HG02943 (cell line): ENCODE measurements at regions not wholly inside any gene's neighbourhood (a gene's known extent, or its start where the extent isn't known, plus 50 kb on each side); places are given as distances from the start of the nearest gene placed in this dataset.
"Not testable (repeated sequence)": the region's sequence is repeated elsewhere in the genome, so short reads cannot be mapped to it uniquely, and the experiment has no call there.

ENCODE experiments used
- ATAC-seq: cut with Tn5 transposase; IDR thresholded peaks from one replicate; pipeline ENCODE4 v1.9.1; 2021; ENCODE audit warnings: mild to moderate bottlenecking, low read depth, moderate library complexity; ENCODE audit not compliant: unreplicated experiment

DNA sequence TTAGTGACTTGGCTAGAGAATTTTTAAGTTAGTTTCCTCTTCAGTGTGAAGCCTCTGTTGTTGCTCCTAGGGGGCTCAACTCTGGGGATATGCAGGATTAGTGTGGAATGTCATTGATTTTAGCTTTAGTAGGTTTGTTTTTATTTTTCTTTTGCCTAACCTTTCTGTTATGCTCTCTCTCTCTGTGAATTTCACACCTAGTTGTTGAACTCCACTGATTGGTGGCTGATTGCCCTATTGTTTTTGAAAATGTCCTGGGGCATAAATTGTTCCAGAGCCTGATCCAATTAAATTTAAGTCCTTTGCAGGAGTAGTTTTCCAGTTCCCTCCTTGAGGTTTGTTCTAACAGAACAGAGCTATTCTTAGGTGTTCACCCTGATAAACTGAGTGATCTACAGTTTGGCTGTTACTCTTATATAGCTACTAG is 393.3 kb upstream of the CTSO start:
- no peak for ATAC-seq

DNA sequence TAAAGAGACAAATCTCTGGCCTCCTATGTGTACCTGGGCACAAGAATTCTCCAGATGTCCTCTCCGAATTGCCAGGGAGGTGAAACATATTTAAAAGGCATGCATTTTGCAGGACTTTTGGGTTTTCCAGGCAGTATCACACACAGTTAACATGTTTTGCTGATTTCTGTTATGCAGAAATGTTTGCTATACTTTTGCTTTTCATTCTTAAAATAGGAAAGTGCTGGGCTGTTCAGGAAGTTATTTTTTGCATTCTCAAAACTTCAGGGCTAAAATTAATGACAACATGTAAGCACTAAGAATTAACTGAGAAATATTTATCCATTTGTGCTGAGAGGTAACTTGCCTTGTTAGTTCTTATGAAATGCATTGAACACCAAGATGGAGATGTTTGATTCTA is 390.7 kb upstream of the CTSO start:
- no peak for ATAC-seq

DNA sequence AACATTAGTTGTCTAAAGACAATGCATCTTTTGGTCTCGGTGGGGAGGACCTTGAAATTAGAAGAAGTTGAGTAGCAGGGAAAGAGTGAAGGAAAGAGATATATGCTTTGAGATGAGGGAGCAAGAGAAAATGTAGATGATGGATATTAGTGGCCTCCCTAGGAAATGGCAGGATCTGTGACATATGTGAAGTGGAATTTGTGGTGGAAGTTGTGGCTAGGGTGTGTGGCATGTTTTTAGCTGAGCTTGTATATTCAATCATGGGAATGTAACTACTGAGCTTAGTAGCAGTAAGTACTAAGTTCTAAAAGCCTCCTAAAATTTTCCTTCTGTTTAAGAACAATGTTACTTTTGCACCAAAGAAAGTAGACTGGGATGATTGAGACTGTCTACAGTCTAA is 382.8 kb upstream of the CTSO start:
- ATAC-seq, result no peak

DNA sequence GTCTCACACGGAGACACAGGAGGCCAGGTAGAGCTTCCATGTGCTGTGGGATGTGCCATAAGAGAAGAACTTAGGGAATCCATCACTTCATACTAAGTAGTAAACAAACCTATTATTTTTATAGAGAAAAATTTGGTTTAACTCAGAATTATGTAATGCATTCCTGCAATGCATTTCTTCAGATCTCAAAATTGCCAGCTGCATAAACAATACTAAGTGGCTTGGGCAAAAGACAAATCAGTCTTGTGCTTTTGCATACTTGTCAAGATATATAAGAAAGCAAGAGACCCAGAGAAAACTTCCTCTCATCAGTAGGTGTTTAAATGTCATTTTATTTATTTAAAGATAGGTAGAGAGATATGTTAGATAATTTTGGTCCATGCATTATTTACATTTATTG is 382.1 kb upstream of the CTSO start:
- no peak for ATAC-seq

DNA sequence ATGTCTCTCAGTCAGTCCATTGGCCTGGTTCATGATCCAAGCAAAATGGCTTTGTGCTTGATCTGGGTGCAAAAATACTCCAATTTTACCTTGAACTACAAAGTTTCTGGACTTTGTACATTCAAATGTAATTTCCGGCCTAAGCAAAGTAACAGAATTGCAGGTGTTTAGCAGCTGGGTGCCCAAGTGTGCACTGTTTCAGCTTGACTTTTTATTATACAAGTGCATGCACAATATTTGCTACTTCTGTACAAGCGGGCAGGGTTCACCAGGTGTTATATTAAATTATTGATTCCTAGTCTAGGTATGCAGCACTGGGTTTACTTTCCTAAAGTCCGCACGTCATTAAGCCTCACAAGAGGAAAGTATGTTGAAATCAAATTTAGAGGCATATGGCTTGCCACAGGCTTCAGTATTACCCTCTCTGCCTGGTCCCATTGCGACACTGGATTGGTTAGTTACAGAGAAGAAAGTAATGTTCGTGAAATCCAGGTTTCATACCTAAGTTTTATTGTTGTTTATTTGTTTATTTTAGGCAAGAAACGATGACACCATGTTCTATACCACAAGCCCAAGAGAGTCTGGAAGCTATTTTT is 376.9 kb upstream of the CTSO start:
- no peak for ATAC-seq

DNA sequence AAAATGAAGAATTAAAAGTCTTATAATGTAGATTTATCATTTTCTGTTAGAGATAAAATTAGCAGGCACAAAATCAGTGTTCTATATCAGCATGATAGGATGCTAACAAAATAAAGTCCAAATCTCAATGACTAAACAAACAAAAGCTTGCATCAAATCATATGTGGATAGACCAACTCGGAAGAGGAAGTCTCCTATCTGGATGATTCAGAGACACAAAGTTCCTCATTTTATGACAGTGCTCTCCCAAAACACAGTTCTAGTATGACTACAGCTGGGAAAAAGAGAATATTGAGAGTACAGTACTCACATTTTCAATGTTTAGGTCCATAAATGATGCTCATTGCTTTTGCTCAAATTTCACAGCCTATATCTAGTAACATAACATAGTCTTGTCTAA is 376.1 kb upstream of the CTSO start:
- no peak for ATAC-seq

DNA sequence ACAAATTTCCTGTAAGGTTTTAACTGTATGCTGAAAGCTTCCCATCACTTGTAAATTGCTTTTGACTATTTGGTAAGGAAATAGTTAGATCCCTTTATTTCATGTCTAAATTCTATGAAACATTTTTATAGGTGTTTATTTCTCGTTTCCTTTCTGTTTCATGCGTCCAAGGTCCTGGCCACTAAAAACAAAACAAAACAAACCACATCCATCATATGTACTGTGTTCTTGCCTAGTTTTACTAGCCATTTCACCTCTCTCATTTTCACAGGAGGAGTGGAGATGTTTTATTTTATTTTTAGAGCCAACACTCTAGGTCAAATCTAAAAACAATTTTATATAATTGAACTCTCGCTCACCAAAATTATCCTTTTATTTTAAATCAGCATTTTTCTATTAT is 375.2 kb upstream of the CTSO start:
- no peak for ATAC-seq

DNA sequence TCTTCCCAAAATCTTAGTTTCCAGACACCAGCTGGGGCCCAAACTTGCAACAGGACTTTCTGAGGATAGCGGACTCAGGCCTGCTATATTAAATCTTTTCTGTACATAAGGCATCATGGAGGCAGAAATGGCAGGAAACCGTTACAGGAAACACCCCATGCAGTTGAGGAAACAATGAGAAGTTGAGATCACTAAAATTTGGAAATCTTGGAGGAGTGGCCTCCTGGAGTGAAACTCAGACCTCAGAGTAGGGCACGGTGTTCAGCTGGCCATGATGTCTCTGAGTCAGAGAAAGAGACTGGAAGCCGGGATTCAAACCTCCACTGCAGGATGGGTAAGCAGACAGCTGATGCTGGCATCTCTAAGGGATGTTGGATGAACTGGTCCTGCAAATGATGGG is 372.6 kb upstream of the CTSO start:
- ATAC-seq, result no peak

DNA sequence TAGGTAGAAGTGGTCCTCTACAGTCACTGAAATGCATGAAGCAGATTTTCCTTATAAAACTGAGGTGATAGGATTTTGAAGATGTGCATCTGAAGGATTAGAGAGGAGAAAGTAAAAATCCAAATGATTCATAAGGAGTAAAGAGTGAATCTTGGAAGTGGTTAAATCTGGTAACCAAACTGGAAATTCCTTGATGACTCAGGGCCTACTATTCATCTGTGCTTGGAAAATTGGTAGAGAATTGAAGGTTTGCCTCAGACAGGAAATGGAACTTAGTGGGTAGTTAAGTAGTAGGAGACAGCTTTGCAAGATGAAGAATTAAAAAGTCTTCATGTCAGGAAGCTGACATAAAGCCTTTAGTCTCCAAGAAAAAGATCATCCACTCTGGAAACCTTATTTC is 368.9 kb upstream of the CTSO start:
- no peak for ATAC-seq

DNA sequence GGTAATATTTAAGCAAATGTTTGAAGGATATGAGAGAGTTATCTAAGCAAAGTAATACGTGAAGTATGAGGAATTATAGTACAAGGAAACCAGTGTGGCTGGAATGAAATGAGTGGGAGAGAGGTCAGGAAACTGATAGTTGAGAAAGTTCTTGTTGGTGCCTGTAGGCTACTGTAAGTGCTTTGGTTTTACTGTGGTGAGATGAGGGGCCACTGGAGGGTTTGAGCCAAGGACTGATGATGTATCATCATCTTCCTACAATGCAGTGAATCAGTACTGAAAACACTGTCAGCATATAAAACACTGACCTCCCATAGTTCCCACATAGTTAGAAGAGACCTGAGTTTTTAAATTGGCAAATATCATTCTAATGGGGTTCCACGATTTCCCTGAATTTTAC is 367.5 kb upstream of the CTSO start:
- ATAC-seq, result no peak

DNA sequence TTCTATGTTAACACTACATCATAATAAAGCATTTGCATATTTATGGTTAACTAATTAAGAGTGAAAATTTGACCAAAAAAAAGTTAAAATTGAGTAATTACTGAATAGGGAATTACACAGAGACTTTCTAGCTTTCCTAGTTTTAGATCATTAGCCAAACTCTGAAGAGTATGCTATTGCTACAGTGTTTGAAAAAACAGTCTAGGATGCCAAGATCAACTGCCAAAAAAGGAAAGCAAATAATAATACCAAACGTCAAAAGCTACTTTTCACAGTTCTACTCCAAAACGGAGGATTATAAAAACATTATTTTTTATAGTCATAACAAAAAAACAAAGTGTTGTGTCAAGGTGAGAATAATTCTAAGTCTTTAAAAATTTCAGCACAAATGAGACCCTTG is 359.8 kb upstream of the CTSO start:
- no peak for ATAC-seq

DNA sequence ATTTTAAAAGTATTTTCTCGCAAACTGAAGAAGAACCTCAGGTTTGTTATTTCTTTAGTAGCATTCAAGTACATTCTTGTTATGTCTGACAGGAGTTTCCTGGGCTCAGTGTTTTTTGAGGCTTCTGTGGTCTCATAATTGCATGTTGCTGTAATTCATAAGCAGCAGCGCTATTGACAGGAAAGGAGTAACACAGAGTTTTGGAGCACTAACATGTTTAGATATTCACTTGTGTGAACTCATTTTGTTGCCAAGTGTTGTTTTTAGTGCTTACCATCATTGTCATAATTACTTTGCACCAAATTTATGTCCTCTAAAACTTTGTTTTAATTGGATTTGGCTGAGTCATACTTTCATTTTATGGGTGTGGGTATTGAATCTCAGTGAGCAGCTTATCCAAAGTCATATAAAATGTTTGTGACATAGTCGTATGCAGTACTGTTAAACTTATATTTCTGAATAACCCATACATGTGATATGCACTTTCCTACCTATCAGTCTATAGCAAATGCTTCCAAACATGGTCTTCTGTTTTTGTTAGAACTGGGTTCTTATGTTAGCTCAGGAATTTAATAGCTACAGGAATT is 358.7 kb upstream of the CTSO start:
- no peak for ATAC-seq

DNA sequence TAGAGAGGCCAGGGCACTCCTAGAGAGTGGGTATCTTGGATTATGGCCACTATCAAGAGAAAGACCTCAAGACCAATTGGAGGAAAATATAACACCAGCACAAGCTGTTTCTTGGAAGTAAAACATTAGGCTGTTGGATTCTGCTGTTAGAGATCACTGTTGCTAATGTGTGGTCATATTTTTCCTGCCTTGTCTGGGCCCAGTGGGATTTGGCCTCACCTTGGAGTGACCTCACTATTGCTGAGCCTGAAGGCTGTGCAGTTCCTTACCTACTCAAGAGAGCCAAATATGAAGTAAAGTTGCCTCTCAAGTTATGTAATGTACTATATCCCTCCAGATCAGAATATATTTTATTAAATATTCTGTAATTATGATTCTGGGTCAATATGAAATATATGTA is 355.4 kb upstream of the CTSO start:
- no peak for ATAC-seq

DNA sequence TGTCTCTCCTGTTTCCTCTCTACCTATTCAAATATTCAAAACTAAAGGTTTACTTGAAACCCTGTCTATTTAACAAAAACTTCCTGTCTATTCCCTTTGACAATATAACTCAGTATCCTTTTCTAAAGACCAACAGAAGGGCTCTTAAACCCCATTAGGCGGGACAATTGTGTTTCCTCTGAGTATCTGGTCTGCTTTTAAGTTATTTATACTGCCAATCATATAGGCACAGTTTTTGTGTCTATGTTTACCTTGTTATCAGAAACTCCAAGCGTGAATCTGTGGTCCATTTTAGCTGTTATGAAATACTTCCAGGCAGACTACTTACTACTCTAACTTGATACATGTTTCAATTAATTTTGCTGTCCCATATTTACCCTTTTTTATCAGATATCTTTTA is 350.0 kb upstream of the CTSO start:
- ATAC-seq, result no peak

DNA sequence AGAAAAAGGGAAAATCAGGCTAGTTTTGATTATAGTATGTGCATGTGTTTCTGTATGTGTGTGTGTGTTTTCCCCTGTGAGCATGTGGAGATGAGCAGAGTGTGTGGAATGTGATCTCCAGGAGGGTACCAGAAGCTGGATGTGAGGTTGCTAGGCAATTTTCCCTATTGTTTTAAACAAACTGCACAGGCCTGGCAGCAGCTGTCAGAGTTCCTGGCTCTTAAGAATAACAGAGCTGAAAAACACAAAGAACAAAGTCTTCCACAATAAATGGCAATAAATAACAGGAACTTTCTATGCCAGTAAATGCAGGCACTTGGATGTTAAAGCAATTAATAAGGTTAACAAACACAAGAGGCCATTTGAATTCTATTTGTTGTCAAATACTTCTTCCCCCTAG is 344.6 kb upstream of the CTSO start:
- no peak for ATAC-seq

DNA sequence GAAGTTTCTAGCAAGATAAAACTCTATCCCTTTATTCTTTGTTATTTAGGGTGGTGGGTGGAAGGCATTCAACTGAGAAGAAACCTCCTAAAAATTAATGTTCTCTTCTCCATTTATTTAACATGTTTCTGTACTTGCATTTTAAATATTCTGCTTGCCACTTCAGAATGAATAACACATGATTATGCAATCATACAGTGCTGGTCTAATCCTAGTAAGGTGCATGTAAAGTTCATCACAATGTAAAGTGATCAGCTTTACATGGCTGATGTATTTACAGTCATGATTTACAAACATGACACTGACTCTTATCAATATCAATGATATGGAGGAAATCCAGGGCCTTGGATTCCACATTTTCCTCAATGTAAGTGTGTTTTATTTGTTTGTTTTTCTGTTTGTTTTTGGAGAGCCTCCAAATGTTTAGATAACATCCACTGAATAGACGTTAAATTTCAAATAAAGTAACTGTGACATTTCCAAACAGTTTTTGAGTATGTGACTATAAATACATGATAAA is 342.1 kb upstream of the CTSO start:
- ATAC-seq, result no peak

DNA sequence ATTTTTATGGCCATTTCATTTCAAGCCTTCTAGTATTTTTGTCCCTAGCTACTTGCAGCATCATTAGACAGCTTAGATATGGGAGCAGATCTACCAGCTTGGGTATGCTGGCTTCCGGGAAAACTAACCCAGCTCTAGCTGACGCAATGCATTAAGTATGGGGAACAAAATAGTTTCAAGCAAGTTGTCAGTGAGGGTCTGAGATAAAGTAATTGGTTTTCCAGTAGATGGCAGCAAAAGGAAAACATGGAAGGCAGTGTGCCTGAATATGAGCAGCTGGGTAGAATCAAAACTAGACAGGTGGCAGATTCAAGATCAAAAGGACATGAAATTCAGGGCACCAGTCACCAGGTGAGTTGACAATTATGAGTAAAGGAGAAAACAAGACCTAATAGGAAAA is 340.9 kb upstream of the CTSO start:
- ATAC-seq, result no peak

DNA sequence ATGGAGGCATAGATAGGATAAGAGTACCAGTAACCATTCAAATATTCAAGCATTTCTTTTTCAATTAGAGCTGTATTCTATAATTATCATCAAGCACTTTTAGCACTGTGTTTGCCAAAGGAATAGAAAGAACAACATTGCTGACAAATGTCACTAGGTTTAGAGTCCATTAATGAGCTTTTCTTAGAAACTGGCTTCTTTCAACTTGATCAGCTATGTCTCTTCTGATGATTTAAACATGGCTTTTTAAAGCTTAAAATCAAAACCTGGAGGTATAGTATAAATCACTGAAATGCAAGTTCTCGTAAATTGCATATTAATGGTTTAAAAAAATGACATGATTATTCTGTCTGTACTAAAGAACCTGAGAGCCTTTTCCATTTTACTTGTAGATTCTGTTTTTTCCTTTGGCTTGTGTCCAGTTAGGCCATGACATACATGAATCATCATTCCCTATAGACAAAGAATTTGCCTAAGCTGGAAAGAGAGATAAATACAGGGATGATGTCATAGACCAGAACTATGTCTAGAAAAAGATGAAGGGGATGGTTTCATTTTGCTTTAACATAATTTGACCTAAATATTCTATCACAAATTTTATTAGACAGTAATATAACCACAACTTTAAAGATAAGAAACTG is 340.1 kb upstream of the CTSO start:
- ATAC-seq, result no peak

DNA sequence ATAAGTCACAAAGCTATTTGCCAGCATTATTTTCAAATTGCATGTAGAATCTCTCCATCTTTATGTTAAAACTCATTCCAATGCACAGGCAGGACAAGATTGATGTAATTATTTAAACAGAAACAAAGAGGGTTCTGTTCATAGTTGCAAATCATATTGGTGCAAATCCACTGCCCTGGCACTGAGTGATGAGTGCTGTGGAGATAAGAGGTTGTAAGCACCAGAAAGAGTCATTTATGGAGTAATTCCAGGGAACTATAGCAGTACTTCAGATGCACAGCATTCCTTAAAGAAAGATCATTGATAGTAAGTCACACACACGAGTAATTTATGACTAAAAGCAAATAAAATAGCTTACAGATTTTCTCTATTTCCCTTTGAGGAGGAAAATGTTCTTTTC is 337.7 kb upstream of the CTSO start:
- ATAC-seq, result no peak

DNA sequence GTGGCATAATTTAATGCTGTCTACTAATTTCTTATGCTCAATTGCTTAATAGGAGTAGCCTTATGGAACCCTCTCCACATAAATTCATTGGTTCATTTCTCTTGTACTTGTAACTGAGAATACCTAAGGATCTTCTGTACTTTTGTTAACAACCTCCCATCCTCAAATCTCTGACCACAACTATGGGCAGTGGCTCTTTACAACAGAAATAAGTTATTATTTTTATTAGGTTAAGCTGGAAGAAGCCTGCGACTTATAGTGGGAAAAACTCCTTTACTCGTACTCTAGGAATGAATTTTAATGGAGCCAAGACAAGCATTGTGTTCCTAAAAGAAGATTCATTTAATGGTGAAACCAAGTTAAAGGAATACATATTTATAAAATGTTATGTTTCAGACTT is 337.1 kb upstream of the CTSO start:
- ATAC-seq, result no peak

DNA sequence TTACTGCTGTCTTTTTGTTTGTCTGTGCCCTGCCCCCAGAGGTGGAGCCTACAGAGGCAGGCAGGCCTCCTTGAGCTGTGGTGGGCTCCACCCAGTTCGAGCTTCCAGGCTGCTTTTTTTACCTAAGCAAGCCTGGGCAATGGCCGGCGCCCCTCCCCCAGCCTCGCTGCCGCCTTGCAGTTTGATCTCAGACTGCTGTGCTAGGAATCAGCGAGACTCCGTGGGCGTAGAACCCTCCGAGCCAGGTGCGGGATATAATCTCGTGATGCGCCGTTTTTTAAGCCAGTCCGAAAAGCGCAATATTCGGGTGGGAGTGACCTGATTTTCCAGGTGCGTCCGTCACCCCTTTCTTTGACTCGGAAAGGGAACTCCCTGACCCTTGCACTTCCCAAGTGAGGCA is 336.4 kb upstream of the CTSO start:
- ATAC-seq, result not testable (repeated sequence)

DNA sequence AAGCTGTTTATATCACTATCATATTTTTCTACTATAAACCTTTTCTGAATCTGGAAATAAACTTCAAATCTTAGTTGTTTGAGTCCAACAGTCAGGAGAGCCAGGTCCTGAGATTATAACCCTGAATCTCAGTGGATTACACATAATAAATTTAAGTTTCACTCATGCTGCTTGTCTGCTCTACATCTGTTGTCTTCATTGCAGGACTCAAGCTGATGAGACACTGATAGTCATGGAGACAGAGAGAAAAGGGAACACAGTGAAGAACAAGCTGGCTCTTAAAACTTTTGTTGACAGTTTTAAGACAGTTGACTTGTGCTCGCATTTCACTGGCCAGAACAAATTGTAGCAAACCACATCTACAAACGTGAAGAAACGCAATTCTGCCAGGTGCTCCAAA is 327.0 kb upstream of the CTSO start:
- no peak for ATAC-seq
